GM18870 (cell line): ENCODE measurements at regions not wholly inside any gene's neighbourhood (a gene's known extent, or its start where the extent isn't known, plus 50 kb on each side); places are given as distances from the start of the nearest gene placed in this dataset.
"Not testable (repeated sequence)": the region's sequence is repeated elsewhere in the genome, so short reads cannot be mapped to it uniquely, and the experiment has no call there.

Source experiments
- ATAC-seq: cut with Tn5 transposase; IDR thresholded peaks from one replicate; pipeline ENCODE4 v1.9.1; 2021; ENCODE audit warnings: moderate library complexity; ENCODE audit not compliant: unreplicated experiment

- no peak for ATAC-seq
Measured at GRCh38 chr5:74535926-74536325, 104.6 kb downstream of the ENC1 start.

DNA sequence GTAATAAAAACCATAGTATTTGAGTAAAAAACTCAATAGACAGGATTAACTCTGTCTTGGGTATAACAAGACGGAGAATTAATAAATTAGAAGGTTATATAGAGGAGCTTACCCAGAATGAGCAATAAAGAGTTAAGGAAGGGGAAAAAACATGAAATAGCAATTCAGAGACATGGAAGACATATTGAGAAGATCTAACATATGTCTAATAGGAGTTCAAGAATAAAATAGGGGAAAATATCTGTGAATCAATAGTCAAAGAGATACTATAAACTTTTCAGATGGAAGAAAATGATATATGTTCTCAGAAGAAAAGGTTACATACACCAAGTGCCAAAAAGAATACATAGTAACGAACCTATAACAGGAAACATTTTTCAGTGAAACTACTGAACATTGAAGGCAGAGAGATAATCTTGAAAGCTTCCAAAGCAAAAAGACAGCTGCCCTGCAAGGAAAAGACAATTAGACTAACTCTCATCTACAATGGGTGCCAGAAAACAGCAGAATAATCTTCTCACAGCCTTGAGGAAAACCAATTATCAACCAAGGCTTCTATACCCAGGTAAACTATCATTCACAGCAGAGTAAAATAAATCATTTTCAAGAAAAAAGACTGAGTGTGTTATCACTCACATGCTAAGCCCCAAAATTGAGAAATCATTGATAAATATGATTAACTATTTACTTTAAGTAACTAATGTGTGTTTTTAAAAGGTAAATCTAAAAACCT lies 106.0 kb downstream of the ENC1 start:
- no peak for ATAC-seq

DNA sequence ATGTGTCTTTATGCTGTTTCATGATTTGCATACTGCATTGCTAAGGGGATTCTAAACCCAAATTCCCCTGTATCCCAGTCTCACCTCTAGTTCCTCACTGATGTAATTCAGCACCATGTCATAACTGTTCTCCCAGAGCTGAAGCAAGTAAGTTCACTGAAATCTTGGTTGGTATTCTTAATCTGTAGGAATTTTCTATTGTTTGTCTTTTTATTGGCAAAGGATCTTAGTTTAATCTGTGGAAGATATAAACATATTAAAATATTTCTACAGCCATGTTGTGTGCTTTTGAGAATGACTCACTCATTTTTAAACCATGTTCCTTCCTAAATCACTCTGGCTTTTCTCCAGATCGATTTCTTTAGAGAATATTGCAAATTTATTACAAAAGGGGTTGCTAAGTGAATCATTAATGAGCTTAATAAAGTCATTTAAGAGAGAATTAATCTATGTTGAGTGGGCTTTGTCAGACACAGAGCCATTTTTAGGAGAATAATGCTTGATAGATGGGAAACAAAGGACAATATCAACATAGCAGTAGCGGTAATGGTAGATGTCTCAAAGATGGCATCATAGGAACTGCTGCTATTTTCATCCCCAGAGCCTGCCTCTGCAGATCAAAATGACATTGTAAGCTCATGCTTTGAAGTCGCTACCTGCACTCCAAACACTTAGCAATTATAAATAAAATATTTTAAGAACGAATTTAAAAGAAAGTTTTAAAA lies 110.0 kb downstream of the ENC1 start:
- ATAC-seq = no peak

DNA sequence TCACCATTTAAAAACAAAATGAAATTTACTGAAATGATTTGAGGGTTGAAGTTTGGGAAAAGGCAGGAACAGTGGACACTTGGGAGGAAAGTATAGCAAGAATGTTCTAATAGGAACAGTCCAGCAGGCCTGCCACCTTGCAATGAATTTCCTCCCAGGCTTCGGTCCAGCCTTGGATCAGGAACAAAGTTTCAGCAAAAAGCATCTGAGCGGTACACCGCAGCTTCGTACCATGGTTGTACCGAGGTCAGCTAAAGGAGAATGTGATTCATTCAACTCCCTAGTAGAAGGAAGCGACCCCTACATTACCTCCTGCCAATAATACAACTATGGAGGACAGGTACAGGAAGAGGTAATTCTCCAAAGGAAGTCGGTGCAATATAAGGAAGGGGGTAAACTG lies 111.4 kb downstream of the ENC1 start:
- ATAC-seq = no peak

DNA sequence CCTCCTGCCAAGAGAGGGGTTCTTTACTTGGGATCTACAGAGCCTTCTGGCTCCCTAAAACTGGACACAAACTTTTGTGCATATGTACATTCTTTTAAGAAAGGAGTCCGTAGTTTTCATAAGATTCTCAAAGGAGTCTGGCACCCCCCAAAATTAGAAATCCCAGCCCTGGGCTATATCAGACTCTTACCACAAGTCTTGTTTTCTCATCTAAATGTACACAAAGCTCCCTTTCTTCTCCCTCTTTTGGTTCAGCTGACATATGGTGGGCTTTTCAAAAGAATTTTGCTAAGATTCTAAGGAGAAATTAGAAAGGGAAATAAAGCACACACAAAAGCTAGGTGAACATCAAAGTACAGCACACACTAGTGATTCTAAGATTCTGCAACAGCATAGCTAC lies 114.4 kb downstream of the ENC1 start:
- no peak for ATAC-seq

DNA sequence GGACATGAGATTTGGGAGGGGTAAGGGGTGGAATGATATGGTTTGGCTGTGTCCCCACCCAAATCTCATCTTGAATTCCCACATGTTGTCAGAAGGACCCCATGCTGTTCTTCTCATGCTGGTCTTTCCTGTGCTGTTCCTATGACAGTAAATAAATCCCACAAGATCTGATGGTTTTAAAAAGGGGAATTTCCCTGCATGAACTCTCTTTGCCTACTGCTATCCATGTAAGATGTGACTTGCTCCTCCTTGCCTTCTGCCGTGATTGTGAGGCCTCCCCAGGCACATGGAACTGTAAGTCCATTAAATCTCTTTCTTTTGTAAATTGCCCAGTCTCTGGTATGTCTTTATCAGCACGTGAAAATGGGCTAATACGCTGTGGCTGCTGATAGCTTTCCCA lies 115.8 kb downstream of the ENC1 start:
- ATAC-seq = not testable (repeated sequence)

- not testable (repeated sequence) for ATAC-seq
Measured at GRCh38 chr5:74523698-74524097, 116.8 kb downstream of the ENC1 start.

DNA sequence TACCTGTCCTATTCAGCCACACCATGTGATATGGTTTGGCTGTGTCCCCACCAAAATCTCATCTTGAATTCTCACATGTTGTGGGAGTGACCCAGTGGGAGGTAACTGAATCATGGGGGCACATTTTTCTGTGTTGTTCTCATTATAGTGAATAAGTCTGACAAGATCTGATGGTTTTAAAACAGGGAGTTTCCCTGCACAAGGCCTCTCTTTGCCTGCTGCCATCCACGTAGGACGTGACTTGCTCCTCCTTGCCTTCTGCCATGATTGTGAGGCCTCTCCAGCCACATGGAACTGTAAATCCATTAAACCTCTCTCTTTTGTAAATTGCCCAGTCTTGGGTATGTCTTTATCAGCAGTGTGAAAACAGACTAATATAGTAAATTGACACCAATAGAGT lies 117.7 kb downstream of the ENC1 start:
- not testable (repeated sequence) for ATAC-seq

DNA sequence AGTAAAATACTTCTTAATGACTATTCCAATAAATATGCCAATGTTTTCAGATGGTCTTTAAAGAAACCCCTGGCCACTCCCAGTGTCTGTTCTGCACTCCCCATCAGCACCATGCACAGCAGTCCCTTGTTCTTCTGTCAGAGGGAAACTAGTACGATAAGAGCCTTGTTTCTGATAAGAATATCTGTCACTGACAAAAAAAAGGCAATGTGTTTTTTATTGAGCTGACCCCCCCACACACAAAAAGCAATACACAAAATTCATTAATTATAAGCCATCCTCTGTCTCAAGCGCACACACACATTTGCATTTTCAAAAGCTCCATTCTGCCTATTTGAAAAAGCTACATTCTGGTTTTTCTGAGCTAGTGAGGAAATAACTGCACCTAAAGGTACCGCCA lies 119.1 kb downstream of the ENC1 start:
- no peak for ATAC-seq

DNA sequence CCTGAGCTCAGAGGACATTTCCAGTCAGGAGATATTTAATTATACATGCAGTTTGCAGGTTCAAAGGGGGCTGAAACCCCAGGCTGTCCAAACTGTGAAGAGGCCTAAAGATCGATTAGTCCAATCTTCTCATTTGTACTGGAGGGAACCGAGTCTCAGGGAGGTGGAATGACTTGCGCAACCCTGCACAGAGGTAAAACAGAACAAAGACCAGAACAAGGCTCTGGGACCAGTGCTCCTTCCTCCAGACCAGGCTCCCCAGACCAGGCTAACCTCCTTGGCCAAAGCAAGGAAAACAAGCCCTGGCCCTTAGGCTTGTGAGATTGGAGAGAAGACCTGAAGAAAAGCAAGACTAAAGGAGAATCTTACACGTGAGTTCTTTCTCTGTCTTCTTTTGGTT lies 120.8 kb downstream of the ENC1 start:
- ATAC-seq = no peak

GRCh38 chr5:74519161-74519571 lies 121.4 kb downstream of the ENC1 start:
- ATAC-seq = no peak

- ATAC-seq = no peak
Measured at GRCh38 chr5:74517700-74518099, 122.8 kb downstream of the ENC1 start.

DNA sequence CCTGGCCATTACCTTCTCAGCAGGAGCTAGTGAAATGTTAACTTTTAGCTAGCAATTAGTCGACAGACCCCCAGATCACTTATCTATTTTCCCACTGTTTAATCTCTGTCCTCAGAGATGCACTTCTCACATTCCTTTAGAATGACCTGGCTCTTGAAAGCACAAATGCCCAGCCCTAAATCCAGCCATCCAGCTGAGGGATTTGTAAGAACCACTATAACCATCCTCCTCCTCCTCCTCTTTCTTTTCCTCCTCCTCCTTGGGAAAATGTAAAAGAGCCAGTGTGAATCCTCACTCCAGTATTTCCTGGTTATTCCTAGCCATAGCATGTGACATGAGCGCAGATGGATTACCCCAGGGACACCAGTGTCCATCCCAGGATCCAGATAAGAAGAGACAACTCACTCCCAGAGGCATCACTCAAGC lies 124.3 kb downstream of the ENC1 start:
- no peak for ATAC-seq

DNA sequence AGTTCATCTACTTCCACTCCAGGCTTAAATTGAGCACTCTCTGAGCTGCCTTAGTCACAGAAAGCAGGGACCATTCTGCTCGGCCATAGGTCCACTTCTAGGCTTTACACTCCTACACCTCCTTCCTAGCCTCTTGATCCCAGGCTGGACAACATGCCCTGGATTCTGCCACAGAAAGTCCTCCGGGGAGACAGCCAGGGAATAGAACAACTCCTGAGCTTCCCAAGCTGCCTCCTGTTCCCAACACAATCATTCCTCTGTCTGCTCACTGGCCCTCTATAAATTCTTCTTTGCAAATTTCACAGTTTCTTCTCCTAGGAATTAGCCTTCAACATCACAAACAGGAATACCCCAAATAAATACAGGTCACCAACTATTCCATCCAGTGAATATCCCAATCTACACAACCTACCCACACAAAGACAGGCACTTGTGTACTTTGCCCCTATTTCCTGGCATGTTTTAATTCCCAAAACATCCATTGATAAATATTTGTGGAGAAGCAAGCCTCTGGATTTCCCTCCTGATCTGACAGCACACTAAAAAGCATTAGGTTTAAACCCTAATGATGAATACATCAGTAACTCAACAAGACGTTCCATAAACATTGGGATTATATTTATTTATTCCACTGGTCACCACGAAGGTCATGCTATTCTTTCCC lies 125.5 kb downstream of the ENC1 start:
- ATAC-seq = no peak

- not testable (repeated sequence) for ATAC-seq
Measured at GRCh38 chr5:74511770-74512169, 128.8 kb downstream of the ENC1 start.

DNA sequence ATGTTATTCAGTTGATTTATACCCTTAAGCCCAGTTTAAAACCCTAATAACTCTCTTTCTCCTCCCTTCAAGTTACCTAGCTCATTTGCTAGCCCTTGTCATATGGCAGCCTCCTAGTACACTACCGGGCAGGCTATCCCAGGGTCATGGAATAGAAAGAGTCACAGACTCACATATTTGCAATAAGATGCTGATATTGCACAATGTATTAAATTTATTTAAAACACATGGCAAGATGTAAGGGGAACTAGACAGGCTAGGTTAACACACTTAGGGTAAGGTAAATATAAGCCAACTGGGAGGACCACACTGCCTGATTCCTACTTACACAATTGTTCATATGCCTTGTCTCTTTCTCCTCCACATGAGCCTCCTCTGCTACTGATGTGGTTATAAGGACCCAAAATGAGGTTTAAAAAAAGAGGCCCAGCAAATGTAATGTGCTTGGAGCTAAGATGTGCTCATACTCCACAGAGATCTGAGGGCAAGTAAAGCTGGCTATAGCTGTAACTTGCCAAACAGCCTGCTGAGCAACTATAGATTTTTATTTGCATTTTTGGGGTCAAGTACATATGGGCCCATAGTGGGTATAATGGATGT lies 130.0 kb downstream of the ENC1 start:
- no peak for ATAC-seq

GRCh38 chr5:74507370-74508005 lies 133.0 kb downstream of the ENC1 start:
- ATAC-seq = no peak

DNA sequence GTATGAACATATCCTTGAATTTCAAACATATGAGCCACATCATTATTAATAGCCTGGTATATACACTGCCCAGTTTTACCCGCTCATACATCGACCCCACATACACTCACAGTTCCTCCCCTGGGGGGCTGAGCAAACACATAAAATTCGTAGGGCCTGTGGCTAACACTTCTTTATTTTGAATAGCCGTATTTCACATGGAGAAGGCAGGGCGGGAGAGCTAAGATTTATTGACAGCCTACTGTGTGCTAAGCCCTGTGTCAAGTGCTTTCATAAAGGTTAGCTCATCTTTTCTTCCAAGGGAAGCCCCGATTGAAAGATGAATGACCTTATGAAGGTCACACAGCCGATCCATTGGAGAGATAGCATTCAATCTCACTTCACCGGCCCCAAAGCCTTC lies 134.4 kb downstream of the ENC1 start:
- no peak for ATAC-seq

DNA sequence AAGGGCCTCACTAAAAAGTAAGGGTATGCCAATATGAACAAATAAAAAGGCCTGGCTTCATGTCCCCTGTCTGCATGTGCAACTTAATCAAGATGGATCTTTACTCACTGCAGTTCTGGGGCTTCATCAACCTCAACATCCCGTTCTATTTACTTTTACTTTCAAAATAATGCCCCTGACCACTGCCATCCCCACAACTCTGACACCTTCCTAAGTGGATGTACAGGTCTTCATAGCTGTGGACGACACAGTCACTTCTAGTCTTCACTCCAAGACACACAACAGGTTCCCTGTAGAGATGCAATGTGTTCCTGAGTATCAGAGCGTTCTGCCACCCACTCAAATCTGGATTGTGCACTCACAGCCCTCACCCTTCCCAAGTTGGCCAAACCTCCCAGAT lies 136.1 kb downstream of the ENC1 start:
- no peak for ATAC-seq

DNA sequence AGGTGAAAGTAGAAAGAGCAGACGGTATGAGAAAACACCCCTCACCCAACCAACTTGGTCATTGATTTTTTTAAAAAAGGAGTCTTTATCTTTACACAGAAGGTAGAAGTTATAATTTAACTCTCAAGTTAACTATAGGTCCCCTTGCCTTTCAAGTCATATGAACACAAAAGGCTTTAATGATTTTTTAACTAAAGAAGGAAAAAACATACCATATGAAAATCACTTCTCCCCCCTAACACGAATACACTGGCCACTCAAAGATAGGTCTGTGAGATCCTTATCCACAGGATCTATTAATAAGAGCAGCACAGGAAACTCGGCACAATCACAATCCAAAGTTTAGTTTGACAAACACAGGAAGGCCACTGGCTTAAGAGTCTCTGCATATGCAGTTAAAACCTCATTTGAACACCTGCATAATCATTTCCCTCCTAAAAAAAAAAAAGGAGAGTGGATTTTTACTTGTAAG lies 138.0 kb downstream of the ENC1 start:
- ATAC-seq = no peak
